ENCODE measurements at regions not wholly inside any gene's neighbourhood (a gene's known extent, or its start where the extent isn't known, plus 50 kb on each side); places are given as distances from the start of the nearest gene placed in this dataset.

DNA sequence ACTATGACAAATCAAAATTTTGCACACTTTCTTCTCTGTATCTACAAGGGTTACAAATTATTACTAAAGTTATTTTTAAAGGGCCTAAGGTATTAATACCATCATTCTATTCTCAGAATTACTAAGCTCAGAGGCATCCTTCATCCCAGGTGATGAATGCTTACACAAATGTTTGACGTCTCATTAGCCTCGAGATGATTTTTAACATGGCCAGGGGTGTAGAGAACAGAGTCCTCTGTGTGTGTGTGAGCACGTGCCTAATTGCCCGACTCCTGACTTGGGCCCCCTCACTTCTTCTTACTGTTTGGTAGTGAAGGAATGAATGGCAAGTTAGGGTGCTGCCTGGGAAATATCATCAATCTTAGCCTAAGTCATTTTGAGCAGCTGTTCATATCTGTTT, 221.1 kb downstream of the ENC1 start:
- Histone ChIP-seq H3K4me1 (ENCODE audit: control insufficient read depth, extremely low read depth, insufficient read depth, low read length) (peaks cover 22% of the 10 kb centered on the region), H3K9me1 (replicated peaks; ENCODE audit: control insufficient read depth, extremely low read depth, insufficient read depth, low read length) (no peaks in the 10 kb centered on the region), H3K79me2 (ENCODE audit: control insufficient read depth, insufficient read depth, low read length) (no peaks in the 10 kb centered on the region), H3K27ac (ENCODE audit: insufficient read depth, low read depth, low read length) (no peak overlapping the region), H4K20me1 (replicated peaks; ENCODE audit: control insufficient read depth, extremely low read depth, insufficient read depth, low read length) (no peaks in the 10 kb centered on the region), H2AFZ (ENCODE audit: low read depth, low read length) (no peak overlapping the region), H3K36me3 (ENCODE audit: control insufficient read depth in 2 of 2, extremely low read depth in 1 of 2, insufficient read depth in 2 of 2, low read length in 2 of 2) (no peaks in the 10 kb centered on the region), H3K4me3 (replicated peaks in 1 of 3; ENCODE audit: insufficient read depth in 1 of 3, low read depth in 1 of 3, low read length in 3 of 3) (no peak overlapping the region), H3K27me3 (ENCODE audit: control insufficient read depth in 2 of 2, insufficient read depth in 2 of 2, low read length in 2 of 2) (no peaks in the 10 kb centered on the region), H3K4me2 (ENCODE audit: insufficient read depth, low read length) (no peak overlapping the region), H3K9me3 (replicated peaks; ENCODE audit: control insufficient read depth, insufficient read depth, low read length) (no peaks in the 10 kb centered on the region), H3K9ac (replicated peaks; ENCODE audit: extremely low read depth, insufficient read depth, low read length) (no peak overlapping the region)
- intact Hi-C loops (cut with micrococcal nuclease): no loop called here
- ChIA-PET CTCF (interaction anchor here (1.3 to 3.6 kb wide), 3 partner anchors 11 to 222 kb away, joined by 3 to 11 read pairs (median 3); no protein-coding TSS in a partner anchor), POLR2A (interaction anchor here (0.6 kb wide), 1 partner anchor 80 kb away, joined by 4 read pairs; no protein-coding TSS in a partner anchor)
- DNase-seq (ENCODE audit: low read depth, low spot score) (no peak), FAIRE-seq (no peak)
- no peak for TF ChIP-seq MYC (IDR thresholded peaks at IDR 0.05; ENCODE audit: low read depth, low read length)
- TF ChIP-seq, protein P1, sequence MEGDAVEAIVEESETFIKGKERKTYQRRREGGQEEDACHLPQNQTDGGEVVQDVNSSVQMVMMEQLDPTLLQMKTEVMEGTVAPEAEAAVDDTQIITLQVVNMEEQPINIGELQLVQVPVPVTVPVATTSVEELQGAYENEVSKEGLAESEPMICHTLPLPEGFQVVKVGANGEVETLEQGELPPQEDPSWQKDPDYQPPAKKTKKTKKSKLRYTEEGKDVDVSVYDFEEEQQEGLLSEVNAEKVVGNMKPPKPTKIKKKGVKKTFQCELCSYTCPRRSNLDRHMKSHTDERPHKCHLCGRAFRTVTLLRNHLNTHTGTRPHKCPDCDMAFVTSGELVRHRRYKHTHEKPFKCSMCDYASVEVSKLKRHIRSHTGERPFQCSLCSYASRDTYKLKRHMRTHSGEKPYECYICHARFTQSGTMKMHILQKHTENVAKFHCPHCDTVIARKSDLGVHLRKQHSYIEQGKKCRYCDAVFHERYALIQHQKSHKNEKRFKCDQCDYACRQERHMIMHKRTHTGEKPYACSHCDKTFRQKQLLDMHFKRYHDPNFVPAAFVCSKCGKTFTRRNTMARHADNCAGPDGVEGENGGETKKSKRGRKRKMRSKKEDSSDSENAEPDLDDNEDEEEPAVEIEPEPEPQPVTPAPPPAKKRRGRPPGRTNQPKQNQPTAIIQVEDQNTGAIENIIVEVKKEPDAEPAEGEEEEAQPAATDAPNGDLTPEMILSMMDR (IDR thresholded peaks at IDR 0.05; ENCODE audit: extremely low read depth in 1 of 2, insufficient read depth in 1 of 2, low read depth in 1 of 2, low read length in 2 of 2): no peak
- TF ChIP-seq EZH2 (IDR thresholded peaks at IDR 0.05; ENCODE audit: borderline replicate concordance, low read depth, low read length, severe bottlenecking): no peak
- TF ChIP-seq, protein P2, sequence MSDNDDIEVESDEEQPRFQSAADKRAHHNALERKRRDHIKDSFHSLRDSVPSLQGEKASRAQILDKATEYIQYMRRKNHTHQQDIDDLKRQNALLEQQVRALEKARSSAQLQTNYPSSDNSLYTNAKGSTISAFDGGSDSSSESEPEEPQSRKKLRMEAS (IDR thresholded peaks at IDR 0.05; ENCODE audit: insufficient read depth, insufficient read length): no peak
- TF ChIP-seq FOS (IDR thresholded peaks at IDR 0.05; ENCODE audit: borderline replicate concordance, insufficient read depth, low read length): no peak
- no peak for TF ChIP-seq GATA2 (IDR thresholded peaks at IDR 0.05; ENCODE audit: insufficient read depth, insufficient read length, low read depth, low read length)
- no peak for TF ChIP-seq JUN (IDR thresholded peaks at IDR 0.05; ENCODE audit: borderline replicate concordance, insufficient read depth, insufficient read length, low read depth)
- no peak for TF ChIP-seq POLR2AphosphoS5 (IDR thresholded peaks at IDR 0.05; ENCODE audit: insufficient read depth, low read depth, low read length)
- TF ChIP-seq POLR2A (IDR thresholded peaks at IDR 0.05; ENCODE audit: low read depth, low read length): no peak
- no TSS peak for BruUV-seq (replicated peaks)
- dilution Hi-C loops (cut with MboI; ENCODE audit: extremely low pct_ligation_motif_present, low sequenced_read_pairs): no loop called here

Data from endothelial cell of umbilical vein (primary cell).